ENCODE measurements at regions not wholly inside any gene's neighbourhood (a gene's known extent, or its start where the extent isn't known, plus 50 kb on each side); places are given as distances from the start of the nearest gene placed in this dataset.

DNA sequence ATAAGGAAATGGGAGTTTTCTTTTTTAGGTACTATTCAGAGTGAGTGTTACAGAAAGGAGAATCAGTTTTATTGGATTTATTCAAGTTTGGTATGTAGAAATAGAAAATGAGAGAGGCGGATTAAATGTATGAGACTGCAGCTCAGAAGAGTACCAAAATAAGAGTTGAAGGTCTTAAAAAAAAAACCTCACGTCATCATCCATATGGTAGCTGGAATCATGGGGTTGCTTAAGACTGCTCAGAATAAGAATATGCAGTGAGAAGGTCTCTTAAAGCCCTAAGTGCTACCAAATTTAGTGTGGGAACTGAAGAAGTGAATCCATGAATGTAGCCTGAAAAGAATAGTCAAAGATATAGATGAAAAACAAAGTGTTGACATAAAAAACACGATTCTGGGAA, 825.5 kb upstream of the SEL1L start:
- no peak for DNase-seq (ENCODE audit: extremely low spot score)
- ChIA-PET POLR2A (no interaction called here), CTCF (no interaction called here)
- TF ChIP-seq SP1 (IDR thresholded peaks at IDR 0.05) (no peak), ZNF384 (IDR thresholded peaks at IDR 0.05) (no peak), FOXK2 (IDR thresholded peaks at IDR 0.05) (no peak), SUZ12 (IDR thresholded peaks at IDR 0.05) (no peak), FOXM1 (IDR thresholded peaks at IDR 0.05; ENCODE audit: borderline replicate concordance) (no peak), FOXA1 (IDR thresholded peaks at IDR 0.05) (no peak), NFRKB (IDR thresholded peaks at IDR 0.05) (no peak), ARNT (IDR thresholded peaks at IDR 0.05) (no peak), BHLHE40 (IDR thresholded peaks at IDR 0.05; ENCODE audit: borderline replicate concordance) (no peak), L3MBTL2 (conservative IDR thresholded peaks at IDR 0.05) (no peak), ELF4 (IDR thresholded peaks at IDR 0.05) (no peak)
- TF ChIP-seq, protein P1, sequence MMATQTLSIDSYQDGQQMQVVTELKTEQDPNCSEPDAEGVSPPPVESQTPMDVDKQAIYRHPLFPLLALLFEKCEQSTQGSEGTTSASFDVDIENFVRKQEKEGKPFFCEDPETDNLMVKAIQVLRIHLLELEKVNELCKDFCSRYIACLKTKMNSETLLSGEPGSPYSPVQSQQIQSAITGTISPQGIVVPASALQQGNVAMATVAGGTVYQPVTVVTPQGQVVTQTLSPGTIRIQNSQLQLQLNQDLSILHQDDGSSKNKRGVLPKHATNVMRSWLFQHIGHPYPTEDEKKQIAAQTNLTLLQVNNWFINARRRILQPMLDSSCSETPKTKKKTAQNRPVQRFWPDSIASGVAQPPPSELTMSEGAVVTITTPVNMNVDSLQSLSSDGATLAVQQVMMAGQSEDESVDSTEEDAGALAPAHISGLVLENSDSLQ (IDR thresholded peaks at IDR 0.05) = no peak

DNA sequence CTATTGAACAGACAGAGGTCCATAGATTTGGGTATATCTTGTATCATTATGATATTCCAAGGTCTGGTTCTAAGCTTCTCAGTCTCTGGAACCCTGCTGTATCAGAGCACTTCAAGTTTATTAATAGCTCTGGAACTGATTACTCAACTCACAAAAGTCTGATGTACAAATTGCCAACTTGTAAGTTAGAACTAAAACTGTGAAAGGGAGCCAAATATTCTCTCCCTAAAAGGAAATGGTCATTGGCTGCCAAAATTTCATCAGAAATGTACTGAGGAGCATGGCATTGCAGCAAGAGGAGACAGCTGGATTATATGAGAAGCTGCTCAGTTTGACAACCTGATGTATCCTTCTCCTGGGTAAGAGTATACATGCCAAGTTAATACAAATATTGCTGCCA, 828.8 kb upstream of the SEL1L start:
- CTCF ChIA-PET = no interaction called here
- POLR2A ChIA-PET = no interaction called here
- TF ChIP-seq SP1 (IDR thresholded peaks at IDR 0.05) (no peak), L3MBTL2 (conservative IDR thresholded peaks at IDR 0.05) (no peak), TARDBP (IDR thresholded peaks at IDR 0.05) (no peak), FOXA1 (IDR thresholded peaks at IDR 0.05) (no peak), CTBP1 (IDR thresholded peaks at IDR 0.05; ENCODE audit: borderline replicate concordance) (no peak)

DNA sequence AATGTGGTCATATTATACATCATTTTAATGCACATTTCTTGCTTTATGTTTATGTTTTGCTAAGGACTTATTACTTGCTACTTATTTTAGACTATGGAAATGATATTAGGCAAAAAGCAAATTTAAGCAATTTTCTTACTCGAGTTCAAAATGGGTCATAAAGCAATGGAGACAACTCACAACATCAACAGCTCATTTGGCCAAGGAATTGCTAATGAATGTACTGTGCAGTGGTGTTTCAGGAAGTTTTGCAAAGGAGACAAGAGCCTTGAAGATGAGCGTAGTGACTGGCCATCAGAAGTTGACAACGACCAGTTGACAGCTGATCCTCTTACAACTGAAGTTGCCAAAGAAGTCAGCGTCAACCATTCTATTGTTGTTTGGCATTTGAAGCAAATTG, 831.8 kb upstream of the SEL1L start:
- DNase-seq (ENCODE audit: extremely low spot score) = no peak
- CTCF ChIA-PET = no interaction called here
- POLR2A ChIA-PET = no interaction called here
- TF ChIP-seq FOXK2 (IDR thresholded peaks at IDR 0.05) (no peak), SUZ12 (IDR thresholded peaks at IDR 0.05) (no peak), L3MBTL2 (conservative IDR thresholded peaks at IDR 0.05) (no peak), HDGF (IDR thresholded peaks at IDR 0.05; ENCODE audit: borderline replicate concordance) (no peak), LEF1 (IDR thresholded peaks at IDR 0.05; ENCODE audit: borderline replicate concordance) (no peak), ELF4 (IDR thresholded peaks at IDR 0.05) (no peak), SP1 (IDR thresholded peaks at IDR 0.05) (no peak), FOXA1 (IDR thresholded peaks at IDR 0.05) (no peak), FOXM1 (IDR thresholded peaks at IDR 0.05; ENCODE audit: borderline replicate concordance) (no peak), BHLHE40 (IDR thresholded peaks at IDR 0.05; ENCODE audit: borderline replicate concordance) (no peak), ARNT (IDR thresholded peaks at IDR 0.05) (no peak), TARDBP (IDR thresholded peaks at IDR 0.05) (no peak), ZNF384 (IDR thresholded peaks at IDR 0.05) (no peak), NFRKB (IDR thresholded peaks at IDR 0.05) (no peak), CTBP1 (IDR thresholded peaks at IDR 0.05; ENCODE audit: borderline replicate concordance) (no peak)
- TF ChIP-seq, protein P1 (IDR thresholded peaks at IDR 0.05) = no peak

More for the DNA sequence above, 828.8 kb upstream of the SEL1L start:
- DNase-seq (ENCODE audit: extremely low spot score) = no peak

- POLR2A ChIA-PET = no interaction called here
- no peak for TF ChIP-seq NFRKB (IDR thresholded peaks at IDR 0.05)
- TF ChIP-seq CTBP1 (IDR thresholded peaks at IDR 0.05; ENCODE audit: borderline replicate concordance) = no peak
- CTCF ChIA-PET = no interaction called here
- no peak for DNase-seq (ENCODE audit: extremely low spot score)
Observed at GRCh38 chr14:82366803-82367202, 833.1 kb upstream of the SEL1L start.

DNA sequence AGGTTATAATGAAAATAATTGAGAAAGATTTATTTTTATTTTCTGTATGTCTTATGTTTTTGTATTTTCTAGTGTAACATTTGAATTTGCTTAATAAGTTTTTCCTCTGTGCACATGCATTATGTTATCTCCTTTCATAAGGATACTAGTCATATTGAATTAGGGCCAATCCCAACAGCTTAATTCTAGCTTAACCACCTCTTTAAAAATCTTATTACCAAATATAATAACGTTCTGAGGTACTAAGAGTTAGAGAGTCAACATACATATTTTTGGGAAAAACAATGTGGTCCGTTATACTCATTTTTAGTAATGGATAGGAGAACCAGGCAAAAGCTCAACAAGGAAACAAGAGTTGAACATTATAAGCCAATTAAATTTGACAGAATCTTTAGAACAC, 845.6 kb upstream of the SEL1L start:
- TF ChIP-seq SP1 (IDR thresholded peaks at IDR 0.05) = no peak
- TF ChIP-seq SUZ12 (IDR thresholded peaks at IDR 0.05) = no peak
- no peak for TF ChIP-seq L3MBTL2 (conservative IDR thresholded peaks at IDR 0.05)
- no peak for DNase-seq (ENCODE audit: extremely low spot score)
- ChIA-PET CTCF (no interaction called here), POLR2A (no interaction called here)

- no peak for DNase-seq (ENCODE audit: extremely low spot score)
- TF ChIP-seq LEF1 (IDR thresholded peaks at IDR 0.05; ENCODE audit: borderline replicate concordance) = no peak
- TF ChIP-seq SP1 (IDR thresholded peaks at IDR 0.05) = no peak
- no peak for TF ChIP-seq FOXM1 (IDR thresholded peaks at IDR 0.05; ENCODE audit: borderline replicate concordance)
- TF ChIP-seq, protein P1 (IDR thresholded peaks at IDR 0.05) = no peak
- TF ChIP-seq ELF4 (IDR thresholded peaks at IDR 0.05) = no peak
- TF ChIP-seq FOXA1 (IDR thresholded peaks at IDR 0.05) = no peak
- no peak for TF ChIP-seq NFRKB (IDR thresholded peaks at IDR 0.05)
- no peak for TF ChIP-seq HDGF (IDR thresholded peaks at IDR 0.05; ENCODE audit: borderline replicate concordance)
- TF ChIP-seq ZNF384 (IDR thresholded peaks at IDR 0.05) = no peak
- TF ChIP-seq TARDBP (IDR thresholded peaks at IDR 0.05) = no peak
- no peak for TF ChIP-seq CTBP1 (IDR thresholded peaks at IDR 0.05; ENCODE audit: borderline replicate concordance)
- no peak for TF ChIP-seq FOXK2 (IDR thresholded peaks at IDR 0.05)
- no peak for TF ChIP-seq L3MBTL2 (conservative IDR thresholded peaks at IDR 0.05)
- no peak for TF ChIP-seq SUZ12 (IDR thresholded peaks at IDR 0.05)
- no peak for TF ChIP-seq BHLHE40 (IDR thresholded peaks at IDR 0.05; ENCODE audit: borderline replicate concordance)
- TF ChIP-seq ARNT (IDR thresholded peaks at IDR 0.05) = no peak
- ChIA-PET CTCF (no interaction called here), POLR2A (no interaction called here)
Observed at GRCh38 chr14:82385048-82385447, 851.4 kb upstream of the SEL1L start.

GRCh38 chr14:82387699-82388098, 854.0 kb upstream of the SEL1L start:
- ChIA-PET CTCF (no interaction called here), POLR2A (no interaction called here)
- TF ChIP-seq, protein P1 (IDR thresholded peaks at IDR 0.05) = no peak
- TF ChIP-seq HDGF (IDR thresholded peaks at IDR 0.05; ENCODE audit: borderline replicate concordance) (no peak), ZNF384 (IDR thresholded peaks at IDR 0.05) (no peak), ELF4 (IDR thresholded peaks at IDR 0.05) (no peak), ARNT (IDR thresholded peaks at IDR 0.05) (no peak), FOXA1 (IDR thresholded peaks at IDR 0.05) (no peak)
- no peak for DNase-seq (ENCODE audit: extremely low spot score)
